CD4-positive, alpha-beta memory T cell (primary cell): ENCODE measurements at regions not wholly inside any gene's neighbourhood (a gene's known extent, or its start where the extent isn't known, plus 50 kb on each side); places are given as distances from the start of the nearest gene placed in this dataset.

Source experiments
- CTCF ChIA-PET: fragments of 350-600 bp; sonication (Branson Sonifier 250); formaldehyde crosslinking; loops from one replicate; lab custom pipeline; 2021; ENCODE audit warnings: inconsistent platforms; ENCODE audit not compliant: partially characterized antibody; lab: Charles Lee
- POLR2A ChIA-PET: fragments of 350-600 bp; sonication (Branson Sonifier 250); formaldehyde crosslinking; loops from one replicate; lab custom pipeline; 2021; ENCODE audit not compliant: partially characterized antibody; lab: Charles Lee
- DNase-seq, 5 donors: peaks; one replicate each; pipeline versions ENCODE4 v3.0.0 to v3.0.0-alpha.2; 2020 to 2022; ENCODE audit warnings: mixed read lengths in 1 of 5
- H3K27ac ChIP-seq: one replicate; pipeline ENCODE4 v1.7.0; 2013; ENCODE audit warnings: low read depth, low read length
- H3K27me3 ChIP-seq: 2 replicates; pipeline ENCODE4 v1.7.0; 2013; ENCODE audit warnings: mild to moderate bottlenecking, low read length, moderate library complexity; ENCODE audit not compliant: insufficient read depth
- H3K36me3 ChIP-seq: 2 replicates; pipeline ENCODE4 v1.7.0; 2013; ENCODE audit warnings: mild to moderate bottlenecking, low read length, moderate library complexity; ENCODE audit not compliant: insufficient read depth
- H3K4me1 ChIP-seq: 2 replicates; pipeline ENCODE4 v1.7.0; 2013; ENCODE audit warnings: mild to moderate bottlenecking, low read length, moderate library complexity; ENCODE audit not compliant: insufficient read depth
- H3K4me3 ChIP-seq, 2 donors: one replicate each; pipeline ENCODE4 v1.7.0; 2013; ENCODE audit warnings: low read length in 2 of 2, mild to moderate bottlenecking in 1 of 2
- H3K9me3 ChIP-seq, 2 donors: one replicate each; pipeline ENCODE4 v1.7.0; 2013; ENCODE audit warnings: low read length in 2 of 2, control low read depth in 1 of 2; ENCODE audit not compliant: control insufficient read depth in 1 of 2
- H3K27ac Mint-ChIP-seq, 7 donors: one replicate each; pipeline ENCODE4 v1.8.0; 2020 to 2021; ENCODE audit warnings: mixed read lengths in 7 of 7, mild to moderate bottlenecking in 6 of 7, inconsistent platforms in 3 of 7, moderate library complexity in 3 of 7
- H3K27me3 Mint-ChIP-seq, 2 donors: one replicate each; pipeline ENCODE4 v1.8.0; 2020 to 2021; ENCODE audit warnings: mixed read lengths in 2 of 2
- H3K36me3 Mint-ChIP-seq, 2 donors: one replicate each; pipeline ENCODE4 v1.8.0; 2020 to 2021; ENCODE audit warnings: mixed read lengths in 2 of 2, inconsistent platforms in 1 of 2, mild to moderate bottlenecking in 1 of 2
- H3K4me1 Mint-ChIP-seq, 4 donors: one replicate each; pipeline ENCODE4 v1.8.0; 2020 to 2021; ENCODE audit warnings: mixed read lengths in 4 of 4, mild to moderate bottlenecking in 1 of 4
- H3K4me3 Mint-ChIP-seq, 8 donors: one replicate each; pipeline ENCODE4 v1.8.0; 2020 to 2021; ENCODE audit warnings: mixed read lengths in 8 of 8, mild to moderate bottlenecking in 7 of 8, moderate library complexity in 6 of 8, inconsistent platforms in 3 of 8
- H3K9me3 Mint-ChIP-seq, 8 donors: one replicate each; pipeline ENCODE4 v1.8.0; 2020 to 2021; ENCODE audit warnings: mixed read lengths in 8 of 8, mild to moderate bottlenecking in 5 of 8, inconsistent platforms in 3 of 8, moderate library complexity in 1 of 8
- intact Hi-C: fragments of 100-400 bp; cut with micrococcal nuclease; formaldehyde crosslinking; loops from one replicate; pipeline ENCODE4 v1.15.1; 2023

GRCh38 chr3:177329854-177330253 is 132.6 kb upstream of the TBL1XR1 start:
- Mint-ChIP-seq H3K4me3 (no peak overlapping the region), H3K36me3 (no peaks in the 10 kb centered on the region), H3K4me1 (peaks cover 0 to 2% (median 0%) of the 10 kb centered on the region in 4 donors), H3K9me3 (no peaks in the 10 kb centered on the region), H3K27me3 (no peaks in the 10 kb centered on the region), H3K27ac (no peak overlapping the region)
- no peak for DNase-seq
- Histone ChIP-seq H3K36me3 (no peaks in the 10 kb centered on the region), H3K9me3 (no peaks in the 10 kb centered on the region), H3K27ac (no peak overlapping the region), H3K4me3 (no peak overlapping the region), H3K4me1 (no peaks in the 10 kb centered on the region), H3K27me3 (no peaks in the 10 kb centered on the region)
- ChIA-PET POLR2A (interaction anchor here (1.2 kb wide), 1 partner anchor 131 kb away, joined by 3 read pairs; no protein-coding TSS in a partner anchor), CTCF (no interaction called here)
- intact Hi-C loops, result no loop called here

GRCh38 chr3:177330779-177331178 is 133.5 kb upstream of the TBL1XR1 start:
- intact Hi-C loops, result no loop called here

GRCh38 chr3:177331203-177331835 is 134.0 kb upstream of the TBL1XR1 start:
- Mint-ChIP-seq H3K27me3 (no peaks in the 10 kb centered on the region), H3K36me3 (no peaks in the 10 kb centered on the region), H3K27ac (peak overlapping the region in 1 of 7 donors; percentile 42), H3K9me3 (no peaks in the 10 kb centered on the region), H3K4me3 (no peak overlapping the region), H3K4me1 (peaks cover 0 to 2% (median 0%) of the 10 kb centered on the region in 4 donors)
- Histone ChIP-seq H3K4me3 (no peak overlapping the region), H3K27ac (no peak overlapping the region), H3K36me3 (no peaks in the 10 kb centered on the region), H3K4me1 (no peaks in the 10 kb centered on the region), H3K27me3 (no peaks in the 10 kb centered on the region), H3K9me3 (no peaks in the 10 kb centered on the region)
- intact Hi-C loops, result no loop called here
- ChIA-PET POLR2A (no interaction called here), CTCF (no interaction called here)
- DNase-seq, result no peak

More at GRCh38 chr3:177330779-177331178, 133.5 kb upstream of the TBL1XR1 start:
- no peak overlapping the region for H3K27ac ChIP-seq
- DNase-seq, result no peak
- Mint-ChIP-seq H3K27ac (no peak overlapping the region), H3K9me3 (no peaks in the 10 kb centered on the region), H3K27me3 (no peaks in the 10 kb centered on the region), H3K4me3 (no peak overlapping the region), H3K36me3 (no peaks in the 10 kb centered on the region), H3K4me1 (peaks cover 0 to 2% (median 0%) of the 10 kb centered on the region in 4 donors)
- ChIA-PET CTCF (no interaction called here), POLR2A (interaction anchor here (1.2 kb wide), 1 partner anchor 132 kb away, joined by 3 read pairs; no protein-coding TSS in a partner anchor)
- H3K36me3 ChIP-seq, result no peaks in the 10 kb centered on the region
- no peaks in the 10 kb centered on the region for H3K4me1 ChIP-seq
- no peaks in the 10 kb centered on the region for H3K9me3 ChIP-seq
- no peak overlapping the region for H3K4me3 ChIP-seq
- no peaks in the 10 kb centered on the region for H3K27me3 ChIP-seq

- DNase-seq, result no peak
- peak overlapping the region in 1 of 7 donors; percentile 17 for H3K27ac Mint-ChIP-seq
- no peaks in the 10 kb centered on the region for H3K9me3 Mint-ChIP-seq
- ChIA-PET POLR2A (interaction anchor here (2.0 kb wide), 1 partner anchor 27 kb away, joined by 5 read pairs; no protein-coding TSS in a partner anchor), CTCF (no interaction called here)
- H3K36me3 Mint-ChIP-seq, result no peaks in the 10 kb centered on the region
- H3K27ac ChIP-seq, result no peak overlapping the region
- no peak overlapping the region for H3K4me3 Mint-ChIP-seq
- no peaks in the 10 kb centered on the region for H3K27me3 ChIP-seq
- H3K4me3 ChIP-seq, result no peak overlapping the region
- H3K4me1 ChIP-seq, result peaks cover 5% of the 10 kb centered on the region
- no peaks in the 10 kb centered on the region for H3K36me3 ChIP-seq
- H3K4me1 Mint-ChIP-seq, result peaks cover 8 to 11% (median 8%) of the 10 kb centered on the region in 4 donors
- H3K9me3 ChIP-seq, result no peaks in the 10 kb centered on the region
- intact Hi-C loops, result no loop called here
- H3K27me3 Mint-ChIP-seq, result no peaks in the 10 kb centered on the region
Observed at GRCh38 chr3:177332955-177333354, 135.7 kb upstream of the TBL1XR1 start.

- no peaks in the 10 kb centered on the region for H3K27me3 Mint-ChIP-seq
- H3K27ac Mint-ChIP-seq, result peak overlapping the region in 2 of 7 donors; percentile 7 to 9
- no peak overlapping the region for H3K4me3 ChIP-seq
- DNase-seq, result no peak
- H3K4me3 Mint-ChIP-seq, result no peak overlapping the region
- ChIA-PET POLR2A (interaction anchor here (2.0 kb wide), 1 partner anchor 26 kb away, joined by 5 read pairs; no protein-coding TSS in a partner anchor), CTCF (no interaction called here)
- H3K9me3 ChIP-seq, result no peaks in the 10 kb centered on the region
- H3K4me1 ChIP-seq, result peaks cover 11% of the 10 kb centered on the region
- intact Hi-C loops, result no loop called here
- no peaks in the 10 kb centered on the region for H3K36me3 Mint-ChIP-seq
- H3K4me1 Mint-ChIP-seq, result peaks cover 9 to 15% (median 12%) of the 10 kb centered on the region in 4 donors
- no peak overlapping the region for H3K27ac ChIP-seq
- no peaks in the 10 kb centered on the region for H3K9me3 Mint-ChIP-seq
- H3K27me3 ChIP-seq, result no peaks in the 10 kb centered on the region
- H3K36me3 ChIP-seq, result no peaks in the 10 kb centered on the region
Observed at GRCh38 chr3:177333533-177334520, 136.5 kb upstream of the TBL1XR1 start.

GRCh38 chr3:177334803-177335202 is 137.5 kb upstream of the TBL1XR1 start:
- ChIA-PET POLR2A (no interaction called here), CTCF (no interaction called here)
- intact Hi-C loops, result no loop called here
- Mint-ChIP-seq H3K27me3 (no peaks in the 10 kb centered on the region), H3K4me1 (peaks cover 15 to 24% (median 19%) of the 10 kb centered on the region in 4 donors), H3K27ac (no peak overlapping the region), H3K9me3 (no peaks in the 10 kb centered on the region), H3K36me3 (no peaks in the 10 kb centered on the region), H3K4me3 (no peak overlapping the region)
- no peaks in the 10 kb centered on the region for H3K9me3 ChIP-seq
- no peak for DNase-seq
- H3K4me1 ChIP-seq, result peaks cover 16% of the 10 kb centered on the region
- H3K4me3 ChIP-seq, result no peak overlapping the region
- H3K27me3 ChIP-seq, result no peaks in the 10 kb centered on the region
- no peaks in the 10 kb centered on the region for H3K36me3 ChIP-seq
- no peak overlapping the region for H3K27ac ChIP-seq

GRCh38 chr3:177335728-177336127 is 138.4 kb upstream of the TBL1XR1 start:
- Mint-ChIP-seq H3K27me3 (no peaks in the 10 kb centered on the region), H3K4me1 (peaks cover 15 to 24% (median 19%) of the 10 kb centered on the region in 4 donors), H3K36me3 (no peaks in the 10 kb centered on the region), H3K9me3 (no peaks in the 10 kb centered on the region), H3K27ac (no peak overlapping the region), H3K4me3 (no peak overlapping the region)
- intact Hi-C loops, result no loop called here
- no peak overlapping the region for H3K4me3 ChIP-seq
- peaks cover 16% of the 10 kb centered on the region for H3K4me1 ChIP-seq
- no peaks in the 10 kb centered on the region for H3K9me3 ChIP-seq
- ChIA-PET POLR2A (no interaction called here), CTCF (no interaction called here)
- no peak for DNase-seq
- no peaks in the 10 kb centered on the region for H3K27me3 ChIP-seq
- no peaks in the 10 kb centered on the region for H3K36me3 ChIP-seq
- no peak overlapping the region for H3K27ac ChIP-seq
